ENCODE measurements at regions not wholly inside any gene's neighbourhood (a gene's known extent, or its start where the extent isn't known, plus 50 kb on each side); places are given as distances from the start of the nearest gene placed in this dataset.

DNA sequence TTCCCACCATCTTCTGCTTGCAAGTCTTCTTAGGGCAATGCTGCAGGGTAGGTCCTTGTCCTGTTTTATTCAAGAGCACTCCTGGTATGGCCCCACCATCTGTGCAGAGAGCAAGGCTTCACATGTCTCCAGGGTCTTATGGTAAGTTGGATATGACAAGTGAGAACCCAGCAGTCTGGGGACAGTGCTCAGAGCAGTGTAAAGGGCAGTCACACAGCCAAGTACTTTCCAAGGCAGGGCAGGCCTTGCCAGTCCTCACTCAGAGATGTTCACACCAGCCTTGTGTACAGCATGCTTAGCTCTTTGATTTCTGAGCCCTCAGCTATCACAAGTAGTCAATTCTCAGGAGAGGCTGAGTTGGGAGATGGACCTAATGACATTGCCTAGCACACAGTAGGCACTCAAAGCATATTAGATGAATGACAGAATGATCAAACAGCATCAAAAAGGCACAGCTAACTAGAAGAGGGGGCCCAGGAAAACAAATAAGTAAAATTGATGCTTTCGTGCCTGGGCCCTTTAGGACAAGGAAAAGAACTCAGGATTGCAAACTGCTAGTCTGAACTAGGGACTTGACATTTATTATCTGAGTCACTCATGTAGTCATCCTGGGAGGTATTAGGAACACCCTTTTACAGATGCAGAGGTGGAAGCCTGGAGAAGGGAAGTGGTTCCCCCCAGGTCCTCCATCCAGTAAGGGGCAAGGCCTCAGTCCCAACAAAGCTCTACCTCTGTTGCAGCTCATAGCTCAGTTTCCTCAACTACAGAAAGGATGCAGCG is 86.7 kb upstream of the CTAGE1 start:
- no peak overlapping the region for H3K27ac ChIP-seq (ENCODE audit: low read depth, low read length, poor library complexity, severe bottlenecking)
- no peaks in the 10 kb centered on the region for H3K27me3 ChIP-seq (ENCODE audit: insufficient read depth, low read length)
- H3K4me2 ChIP-seq (ENCODE audit: low read length), result no peak overlapping the region
- H3K9me3 ChIP-seq (ENCODE audit: low read length), result no peaks in the 10 kb centered on the region; the same call in 1 of the 2 replicates
- H3K4me1 ChIP-seq (ENCODE audit: insufficient read depth, low read length, severe bottlenecking), result no peaks in the 10 kb centered on the region
- no peaks in the 10 kb centered on the region for H3F3A ChIP-seq (ENCODE audit: insufficient read depth, low read length)
- H3K36me3 ChIP-seq (ENCODE audit: insufficient read depth, low read length), result no peaks in the 10 kb centered on the region
- H3K9me2 ChIP-seq (ENCODE audit: low read depth, low read length), result no peaks in the 10 kb centered on the region
- no peak overlapping the region for H3K9ac ChIP-seq (ENCODE audit: low read length)
- H3K79me2 ChIP-seq (ENCODE audit: insufficient read depth, low read length), result no peaks in the 10 kb centered on the region
- TF ChIP-seq, protein P1, sequence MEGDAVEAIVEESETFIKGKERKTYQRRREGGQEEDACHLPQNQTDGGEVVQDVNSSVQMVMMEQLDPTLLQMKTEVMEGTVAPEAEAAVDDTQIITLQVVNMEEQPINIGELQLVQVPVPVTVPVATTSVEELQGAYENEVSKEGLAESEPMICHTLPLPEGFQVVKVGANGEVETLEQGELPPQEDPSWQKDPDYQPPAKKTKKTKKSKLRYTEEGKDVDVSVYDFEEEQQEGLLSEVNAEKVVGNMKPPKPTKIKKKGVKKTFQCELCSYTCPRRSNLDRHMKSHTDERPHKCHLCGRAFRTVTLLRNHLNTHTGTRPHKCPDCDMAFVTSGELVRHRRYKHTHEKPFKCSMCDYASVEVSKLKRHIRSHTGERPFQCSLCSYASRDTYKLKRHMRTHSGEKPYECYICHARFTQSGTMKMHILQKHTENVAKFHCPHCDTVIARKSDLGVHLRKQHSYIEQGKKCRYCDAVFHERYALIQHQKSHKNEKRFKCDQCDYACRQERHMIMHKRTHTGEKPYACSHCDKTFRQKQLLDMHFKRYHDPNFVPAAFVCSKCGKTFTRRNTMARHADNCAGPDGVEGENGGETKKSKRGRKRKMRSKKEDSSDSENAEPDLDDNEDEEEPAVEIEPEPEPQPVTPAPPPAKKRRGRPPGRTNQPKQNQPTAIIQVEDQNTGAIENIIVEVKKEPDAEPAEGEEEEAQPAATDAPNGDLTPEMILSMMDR (IDR thresholded peaks at IDR 0.05; ENCODE audit: low read length), result no peak
- no peak for TF ChIP-seq EZH2 (IDR thresholded peaks at IDR 0.05; ENCODE audit: borderline replicate concordance, low read length)
- H2AFZ ChIP-seq (ENCODE audit: low read length), result no peak overlapping the region
- H4K20me1 ChIP-seq (ENCODE audit: insufficient read depth, low read length), result no peaks in the 10 kb centered on the region
- H3K4me3 ChIP-seq (ENCODE audit: low read depth, low read length, poor library complexity, severe bottlenecking), result no peak overlapping the region

DNA sequence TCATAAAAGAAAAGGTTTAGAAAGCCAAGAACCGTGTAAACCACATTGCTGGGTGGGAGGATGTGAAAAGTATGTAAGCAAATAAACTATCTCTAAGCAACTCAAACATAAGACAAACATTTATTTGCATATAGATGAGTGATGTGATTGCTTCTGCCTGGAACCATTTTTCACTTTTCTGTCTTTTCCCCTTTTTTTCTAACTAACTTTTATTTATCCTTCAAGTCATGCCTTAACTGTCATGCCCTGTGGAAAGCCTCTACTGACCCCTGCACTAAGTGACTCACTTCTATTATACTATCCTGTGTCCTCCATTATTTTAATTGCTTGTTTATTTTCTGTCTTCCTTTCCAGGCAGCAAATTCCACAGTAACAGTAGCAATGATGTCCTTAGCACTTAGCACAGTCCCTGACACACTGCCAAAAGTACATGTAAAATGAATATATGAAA is 87.5 kb upstream of the CTAGE1 start:
- TF ChIP-seq EZH2 (IDR thresholded peaks at IDR 0.05; ENCODE audit: borderline replicate concordance, low read length), result no peak
- TF ChIP-seq, protein P1 (IDR thresholded peaks at IDR 0.05; ENCODE audit: low read length), result no peak
- Histone ChIP-seq H3F3A (ENCODE audit: insufficient read depth, low read length) (no peaks in the 10 kb centered on the region), H3K27ac (ENCODE audit: low read depth, low read length, poor library complexity, severe bottlenecking) (no peak overlapping the region), H3K4me3 (ENCODE audit: low read depth, low read length, poor library complexity, severe bottlenecking) (no peak overlapping the region), H4K20me1 (ENCODE audit: insufficient read depth, low read length) (no peaks in the 10 kb centered on the region), H3K9me3 (ENCODE audit: low read length) (no peaks in the 10 kb centered on the region; the same call in 1 of the 2 replicates), H3K9ac (ENCODE audit: low read length) (no peak overlapping the region), H2AFZ (ENCODE audit: low read length) (no peak overlapping the region), H3K9me2 (ENCODE audit: low read depth, low read length) (no peaks in the 10 kb centered on the region), H3K36me3 (ENCODE audit: insufficient read depth, low read length) (no peaks in the 10 kb centered on the region), H3K79me2 (ENCODE audit: insufficient read depth, low read length) (no peaks in the 10 kb centered on the region), H3K4me2 (ENCODE audit: low read length) (no peak overlapping the region), H3K4me1 (ENCODE audit: insufficient read depth, low read length, severe bottlenecking) (no peaks in the 10 kb centered on the region), H3K27me3 (ENCODE audit: insufficient read depth, low read length) (no peaks in the 10 kb centered on the region)

DNA sequence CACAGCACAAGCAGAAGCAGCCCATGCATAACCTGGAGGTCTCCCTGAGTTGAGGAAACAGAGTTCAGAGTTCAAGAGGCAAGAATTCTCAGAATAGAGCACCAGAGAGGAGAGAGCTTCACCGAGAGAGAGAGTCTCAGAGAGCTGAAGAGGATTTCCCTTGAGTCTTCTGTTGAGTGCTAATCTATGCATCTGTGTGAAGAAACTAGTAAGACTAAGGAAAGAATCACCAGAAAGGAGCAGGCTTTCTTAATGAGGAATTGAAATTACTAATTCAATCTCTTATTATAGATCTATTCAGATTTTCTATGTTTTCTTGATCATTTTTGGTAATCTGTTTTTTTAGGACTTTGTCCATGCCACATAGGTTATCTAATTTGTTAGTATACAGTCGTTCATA is 89.3 kb upstream of the CTAGE1 start:
- Histone ChIP-seq H3K27me3 (ENCODE audit: insufficient read depth, low read length) (no peaks in the 10 kb centered on the region), H3K27ac (ENCODE audit: low read depth, low read length, poor library complexity, severe bottlenecking) (no peak overlapping the region), H3F3A (ENCODE audit: insufficient read depth, low read length) (no peaks in the 10 kb centered on the region), H3K9me2 (ENCODE audit: low read depth, low read length) (no peaks in the 10 kb centered on the region), H3K79me2 (ENCODE audit: insufficient read depth, low read length) (no peaks in the 10 kb centered on the region), H4K20me1 (ENCODE audit: insufficient read depth, low read length) (no peaks in the 10 kb centered on the region), H3K36me3 (ENCODE audit: insufficient read depth, low read length) (no peaks in the 10 kb centered on the region), H3K9ac (ENCODE audit: low read length) (no peak overlapping the region), H3K4me2 (ENCODE audit: low read length) (no peak overlapping the region), H3K4me3 (ENCODE audit: low read depth, low read length, poor library complexity, severe bottlenecking) (no peak overlapping the region), H3K9me3 (ENCODE audit: low read length) (no peaks in the 10 kb centered on the region), H3K4me1 (ENCODE audit: insufficient read depth, low read length, severe bottlenecking) (no peaks in the 10 kb centered on the region), H2AFZ (ENCODE audit: low read length) (no peak overlapping the region)
- TF ChIP-seq, protein P1 (IDR thresholded peaks at IDR 0.05; ENCODE audit: low read length), result no peak
- TF ChIP-seq EZH2 (IDR thresholded peaks at IDR 0.05; ENCODE audit: borderline replicate concordance, low read length), result no peak
